DOHH2 (cell line): ENCODE measurements at regions not wholly inside any gene's neighbourhood (a gene's known extent, or its start where the extent isn't known, plus 50 kb on each side); places are given as distances from the start of the nearest gene placed in this dataset.

Experiments
- EZH2phosphoT487 ChIP-seq: fragments of 200-600 bp; sonication (generic); IDR thresholded peaks from 2 replicates; pipeline ENCODE4 v1.6.1; 2017; ENCODE audit warnings: borderline replicate concordance, mild to moderate bottlenecking, antibody characterized with exemption, low read length, moderate library complexity, mixed read lengths
- TF ChIP-seq, protein P1 (sequence below): fragments of 200-600 bp; sonication (generic); IDR thresholded peaks from one replicate; pipeline ENCODE4 v1.5.1; 2014; ENCODE audit warnings: antibody characterized with exemption, mild to moderate bottlenecking, low read depth, low read length; ENCODE audit not compliant: poor library complexity, severe bottlenecking

DNA sequence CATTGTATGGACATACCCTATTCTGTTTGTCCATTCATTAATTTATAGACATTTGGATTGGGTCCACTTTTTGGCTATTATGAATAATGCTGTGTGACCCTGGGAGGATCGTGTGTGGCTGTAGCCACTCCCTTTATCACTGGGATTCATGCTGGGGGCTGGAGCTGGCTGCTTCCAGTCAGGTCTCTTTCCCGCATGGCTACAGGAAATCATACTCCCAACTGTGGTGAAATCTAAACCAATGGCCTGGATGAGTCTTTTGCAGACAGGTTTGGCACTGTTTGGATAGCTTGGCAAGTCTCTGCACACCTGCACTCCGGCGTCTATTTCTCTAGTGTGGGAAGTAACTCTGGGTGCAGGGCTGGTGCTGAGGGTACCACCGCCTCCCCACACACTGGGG lies 80.4 kb downstream of the RIN2 start:
- TF ChIP-seq, protein P1, sequence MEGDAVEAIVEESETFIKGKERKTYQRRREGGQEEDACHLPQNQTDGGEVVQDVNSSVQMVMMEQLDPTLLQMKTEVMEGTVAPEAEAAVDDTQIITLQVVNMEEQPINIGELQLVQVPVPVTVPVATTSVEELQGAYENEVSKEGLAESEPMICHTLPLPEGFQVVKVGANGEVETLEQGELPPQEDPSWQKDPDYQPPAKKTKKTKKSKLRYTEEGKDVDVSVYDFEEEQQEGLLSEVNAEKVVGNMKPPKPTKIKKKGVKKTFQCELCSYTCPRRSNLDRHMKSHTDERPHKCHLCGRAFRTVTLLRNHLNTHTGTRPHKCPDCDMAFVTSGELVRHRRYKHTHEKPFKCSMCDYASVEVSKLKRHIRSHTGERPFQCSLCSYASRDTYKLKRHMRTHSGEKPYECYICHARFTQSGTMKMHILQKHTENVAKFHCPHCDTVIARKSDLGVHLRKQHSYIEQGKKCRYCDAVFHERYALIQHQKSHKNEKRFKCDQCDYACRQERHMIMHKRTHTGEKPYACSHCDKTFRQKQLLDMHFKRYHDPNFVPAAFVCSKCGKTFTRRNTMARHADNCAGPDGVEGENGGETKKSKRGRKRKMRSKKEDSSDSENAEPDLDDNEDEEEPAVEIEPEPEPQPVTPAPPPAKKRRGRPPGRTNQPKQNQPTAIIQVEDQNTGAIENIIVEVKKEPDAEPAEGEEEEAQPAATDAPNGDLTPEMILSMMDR = no peak
- TF ChIP-seq EZH2phosphoT487 = no peak
